ENCODE measurements at regions not wholly inside any gene's neighbourhood (a gene's known extent, or its start where the extent isn't known, plus 50 kb on each side); places are given as distances from the start of the nearest gene placed in this dataset.

- SMC1A ChIA-PET (ENCODE audit: uncharacterized antibody, unreplicated experiment), result no interaction called here
- FAIRE-seq (no peak), DNase-seq (ENCODE audit: low read depth, low spot score) (no peak), ATAC-seq (no peak)
- CTCF ChIA-PET, result no interaction called here
- Histone ChIP-seq H3K36me3 (ENCODE audit: control insufficient read depth in 2 of 2, insufficient read depth in 2 of 2, low read length in 1 of 2) (no peaks in the 10 kb centered on the region), H3K4me1 (ENCODE audit: control insufficient read depth, insufficient read depth, low read length) (no peaks in the 10 kb centered on the region), H3K9me3 (replicated peaks; ENCODE audit: control insufficient read depth, insufficient read depth, low read length) (no peaks in the 10 kb centered on the region; the same call in 2 of the 3 replicates), H4K20me1 (ENCODE audit: control insufficient read depth, insufficient read depth) (no peaks in the 10 kb centered on the region), H3K4me3 (no peak overlapping the region), H3K4me2 (ENCODE audit: control insufficient read depth, insufficient read depth) (no peak overlapping the region), H3K79me2 (ENCODE audit: control insufficient read depth, insufficient read depth, low read length) (no peaks in the 10 kb centered on the region), H3K27me3 (replicated peaks in 1 of 2; ENCODE audit: control insufficient read depth in 2 of 2, insufficient read depth in 2 of 2, low read length in 1 of 2) (no peaks in the 10 kb centered on the region), H3K9ac (ENCODE audit: control insufficient read depth, insufficient read depth, low read length) (no peak overlapping the region), H2AFZ (ENCODE audit: control insufficient read depth, low read depth, low read length) (no peak overlapping the region), H3K27ac (ENCODE audit: control insufficient read depth, insufficient read depth) (no peak overlapping the region)
- intact Hi-C loops (cut with micrococcal nuclease; ENCODE audit: unreplicated experiment) (no loop called here), in situ Hi-C loops (cut with MboI) (no loop called here)
- WGBS (ENCODE audit: insufficient coverage, insufficient replicate concordance, low lambda C conversion rate, missing lambda C conversion rate), result 4% methylated on average over 4 of the region's 4 CpGs
- RAD21 ChIA-PET (ENCODE audit: unreplicated experiment), result no interaction called here
- BruUV-seq (replicated peaks), result no TSS peak
- POLR2A ChIA-PET, result no interaction called here
- TF ChIP-seq NRF1 (conservative IDR thresholded peaks at IDR 0.05; ENCODE audit: low read depth, low read length) (no peak), PKNOX1 (IDR thresholded peaks at IDR 0.05) (no peak), IKZF2 (IDR thresholded peaks at IDR 0.05) (no peak), CUX1 (IDR thresholded peaks at IDR 0.05; ENCODE audit: insufficient replicate concordance, low read depth, low read length) (no peak), SPI1 (IDR thresholded peaks at IDR 0.05; ENCODE audit: borderline replicate concordance, insufficient read depth, low read depth, low read length) (no peak), JUND (IDR thresholded peaks at IDR 0.05; ENCODE audit: low read depth, low read length) (no peak), SREBF2 (IDR thresholded peaks at IDR 0.05; ENCODE audit: low read length) (no peak), TCF3 (IDR thresholded peaks at IDR 0.05; ENCODE audit: borderline replicate concordance, insufficient read depth, low read depth, low read length) (no peak), ASH2L (IDR thresholded peaks at IDR 0.05; ENCODE audit: borderline replicate concordance, low read depth) (no peak), SIX5 (IDR thresholded peaks at IDR 0.05; ENCODE audit: low read depth, low read length, severe bottlenecking) (no peak), MTA2 (IDR thresholded peaks at IDR 0.05; ENCODE audit: low read depth) (no peak), EGR1 (IDR thresholded peaks at IDR 0.05; ENCODE audit: borderline replicate concordance in 1 of 2, low read depth in 2 of 2, low read length in 2 of 2) (no peak), EP300 (IDR thresholded peaks at IDR 0.05; ENCODE audit: borderline replicate concordance in 1 of 2, control insufficient read depth in 1 of 2, low read depth in 2 of 2, low read length in 2 of 2) (no peak), NFXL1 (IDR thresholded peaks at IDR 0.05; ENCODE audit: borderline replicate concordance) (no peak), SIN3A (IDR thresholded peaks at IDR 0.05; ENCODE audit: low read depth, low read length) (no peak), JUNB (IDR thresholded peaks at IDR 0.05) (no peak), RFX5 (IDR thresholded peaks at IDR 0.05; ENCODE audit: low read depth, low read length) (no peak), NFIC (IDR thresholded peaks at IDR 0.05; ENCODE audit: low read depth, low read length) (no peak), NBN (IDR thresholded peaks at IDR 0.05) (no peak)
Observed at GRCh38 chr2:12816379-12817306, 99.9 kb downstream of the TRIB2 start.
